Naive thymus-derived CD4-positive, alpha-beta T cell (primary cell): ENCODE measurements at regions not wholly inside any gene's neighbourhood (a gene's known extent, or its start where the extent isn't known, plus 50 kb on each side); places are given as distances from the start of the nearest gene placed in this dataset.

Experiments used
- ATAC-seq: fragments of 150-1000 bp; cut with Tn5 transposase; 2 replicates; pipeline ENCODE4 v1.10.0; 2021; ENCODE audit warnings: mild to moderate bottlenecking, moderate library complexity
- CTCF ChIA-PET: fragments of 350-600 bp; sonication (Branson Sonifier 250); formaldehyde crosslinking; loops from one replicate; lab custom pipeline; 2021; ENCODE audit warnings: antibody characterized with exemption; lab: Charles Lee
- POLR2A ChIA-PET: fragments of 350-600 bp; sonication (Branson Sonifier 250); formaldehyde crosslinking; loops from one replicate; lab custom pipeline; 2021; ENCODE audit warnings: antibody characterized with exemption, inconsistent platforms; lab: Charles Lee
- DNase-seq, 9 donors: peaks; one replicate each; pipeline versions ENCODE4 v3.0.0 to v3.0.0-alpha.2; 2020 to 2022; ENCODE audit warnings: mixed read lengths in 1 of 9
- H3K27ac ChIP-seq: one replicate; pipeline ENCODE4 v1.7.0; 2013; ENCODE audit warnings: mild to moderate bottlenecking, low read depth, low read length, moderate library complexity
- H3K27me3 ChIP-seq, 2 donors: one replicate each; pipeline ENCODE4 v1.7.0; 2013; ENCODE audit warnings: low read length in 2 of 2, mild to moderate bottlenecking in 2 of 2, moderate library complexity in 2 of 2; ENCODE audit not compliant: control insufficient read depth in 2 of 2, insufficient read depth in 2 of 2
- H3K36me3 ChIP-seq, 3 experiments: 1 replicate in 2 of 3; 2 replicates in 1 of 3; pipeline ENCODE4 v1.7.0; 2013; ENCODE audit warnings: low read length in 3 of 3, mild to moderate bottlenecking in 3 of 3, moderate library complexity in 1 of 3; ENCODE audit not compliant: insufficient read depth in 3 of 3, control insufficient read depth in 2 of 3
- H3K4me1 ChIP-seq, 2 donors: one replicate each; pipeline ENCODE4 v1.7.0; 2013; ENCODE audit warnings: low read length in 2 of 2, mild to moderate bottlenecking in 2 of 2, moderate library complexity in 1 of 2; ENCODE audit not compliant: control insufficient read depth in 2 of 2, insufficient read depth in 2 of 2
- H3K4me3 ChIP-seq: 2 replicates; pipeline ENCODE4 v1.7.0; 2013; ENCODE audit warnings: mild to moderate bottlenecking, low read length
- H3K9me3 ChIP-seq, 3 experiments: 1 replicate in 2 of 3; 2 replicates in 1 of 3; pipeline ENCODE4 v1.7.0; 2013; ENCODE audit warnings: low read length in 3 of 3; ENCODE audit not compliant: control insufficient read depth in 2 of 3
- H3K27ac Mint-ChIP-seq, 9 donors: one replicate each; pipeline ENCODE4 v1.8.0; 2020 to 2022; ENCODE audit warnings: mixed read lengths in 9 of 9, mild to moderate bottlenecking in 8 of 9, moderate library complexity in 5 of 9, inconsistent platforms in 2 of 9
- H3K27me3 Mint-ChIP-seq, 5 donors: one replicate each; pipeline ENCODE4 v1.8.0; 2021 to 2022; ENCODE audit warnings: mixed read lengths in 5 of 5, mild to moderate bottlenecking in 1 of 5
- H3K36me3 Mint-ChIP-seq, 5 donors: one replicate each; pipeline ENCODE4 v1.8.0; 2020 to 2022; ENCODE audit warnings: mixed read lengths in 5 of 5, mild to moderate bottlenecking in 3 of 5, inconsistent platforms in 1 of 5
- H3K4me1 Mint-ChIP-seq, 7 donors: one replicate each; pipeline ENCODE4 v1.8.0; 2020 to 2022; ENCODE audit warnings: mixed read lengths in 7 of 7, mild to moderate bottlenecking in 3 of 7, inconsistent platforms in 1 of 7
- H3K4me3 Mint-ChIP-seq, 10 donors: one replicate each; pipeline ENCODE4 v1.8.0; 2020 to 2022; ENCODE audit warnings: mild to moderate bottlenecking in 10 of 10, mixed read lengths in 10 of 10, moderate library complexity in 6 of 10, inconsistent platforms in 2 of 10
- H3K9me3 Mint-ChIP-seq, 11 donors: one replicate each; pipeline ENCODE4 v1.8.0; 2020 to 2022; ENCODE audit warnings: mixed read lengths in 11 of 11, mild to moderate bottlenecking in 4 of 11, inconsistent platforms in 1 of 11, moderate library complexity in 1 of 11
- intact Hi-C, 2 donors: fragments of 100-400 bp; cut with micrococcal nuclease; formaldehyde crosslinking; loops; one replicate each; pipeline ENCODE4 v1.15.1; 2023

- DNase-seq: no peak
- ATAC-seq: no peak
- Histone ChIP-seq H3K36me3 (no peaks in the 10 kb centered on the region), H3K4me3 (no peak overlapping the region), H3K27me3 (peaks cover 5 to 12% of the 10 kb centered on the region in 2 donors), H3K27ac (no peak overlapping the region), H3K9me3 (no peaks in the 10 kb centered on the region), H3K4me1 (no peaks in the 10 kb centered on the region)
- no peaks in the 10 kb centered on the region for H3K36me3 Mint-ChIP-seq
- peaks cover 21 to 32% (median 23%) of the 10 kb centered on the region in 5 donors for H3K27me3 Mint-ChIP-seq
- intact Hi-C loops: loop anchor here in 1 of 2 donors (1.0 kb wide), 1 partner anchor 13 kb away; no protein-coding TSS in a partner anchor
- H3K27ac Mint-ChIP-seq: no peak overlapping the region
- H3K9me3 Mint-ChIP-seq: peaks cover 0 to 2% (median 0%) of the 10 kb centered on the region in 11 donors
- ChIA-PET CTCF (interaction anchor here (1.1 kb wide), 1 partner anchor 13 kb away, joined by 4 read pairs; no protein-coding TSS in a partner anchor), POLR2A (no interaction called here)
- H3K4me1 Mint-ChIP-seq: peaks cover 0 to 14% (median 5%) of the 10 kb centered on the region in 7 donors
- no peak overlapping the region for H3K4me3 Mint-ChIP-seq
These were observed 136.7 kb downstream of the SMAD6 start for GRCh38 chr15:66838671-66839239.

GRCh38 chr15:66839506-66840112, 137.6 kb downstream of the SMAD6 start:
- H3K36me3 ChIP-seq: no peaks in the 10 kb centered on the region
- no peak for DNase-seq
- peaks cover 5 to 12% of the 10 kb centered on the region in 2 donors for H3K27me3 ChIP-seq
- peaks cover 0 to 15% (median 5%) of the 10 kb centered on the region in 7 donors for H3K4me1 Mint-ChIP-seq
- no peak overlapping the region for H3K27ac Mint-ChIP-seq
- no peak for ATAC-seq
- no peaks in the 10 kb centered on the region for H3K9me3 ChIP-seq
- H3K4me3 ChIP-seq: no peak overlapping the region
- H3K4me3 Mint-ChIP-seq: no peak overlapping the region
- intact Hi-C loops: no loop called here
- POLR2A ChIA-PET: no interaction called here
- H3K27ac ChIP-seq: no peak overlapping the region
- no peaks in the 10 kb centered on the region for H3K4me1 ChIP-seq
- CTCF ChIA-PET: interaction anchor here (1.1 kb wide), 1 partner anchor 12 kb away, joined by 4 read pairs; no protein-coding TSS in a partner anchor
- H3K9me3 Mint-ChIP-seq: peaks cover 0 to 2% (median 0%) of the 10 kb centered on the region in 11 donors
- peaks cover 28 to 40% (median 31%) of the 10 kb centered on the region in 5 donors for H3K27me3 Mint-ChIP-seq
- no peaks in the 10 kb centered on the region for H3K36me3 Mint-ChIP-seq

- Histone ChIP-seq H3K9me3 (no peaks in the 10 kb centered on the region), H3K4me1 (no peaks in the 10 kb centered on the region), H3K4me3 (no peak overlapping the region), H3K27me3 (peaks cover 5 to 12% of the 10 kb centered on the region in 2 donors), H3K36me3 (no peaks in the 10 kb centered on the region), H3K27ac (no peak overlapping the region)
- CTCF ChIA-PET: no interaction called here
- no peak for DNase-seq
- Mint-ChIP-seq H3K4me3 (peak overlapping the region in 3 of 10 donors; percentile 30 to 71 (median 49)), H3K9me3 (peaks cover 0 to 2% (median 0%) of the 10 kb centered on the region in 11 donors), H3K36me3 (no peaks in the 10 kb centered on the region), H3K27ac (no peak overlapping the region), H3K27me3 (peaks cover 36 to 49% (median 39%) of the 10 kb centered on the region in 5 donors), H3K4me1 (peaks cover 0 to 15% (median 5%) of the 10 kb centered on the region in 7 donors)
- no peak for ATAC-seq
- intact Hi-C loops: no loop called here
- POLR2A ChIA-PET: no interaction called here
These were observed 138.8 kb downstream of the SMAD6 start for GRCh38 chr15:66840615-66841390.

GRCh38 chr15:66841953-66842681, 140.1 kb downstream of the SMAD6 start:
- Histone ChIP-seq H3K27me3 (peaks cover 5 to 12% of the 10 kb centered on the region in 2 donors), H3K27ac (no peak overlapping the region), H3K4me3 (no peak overlapping the region), H3K4me1 (no peaks in the 10 kb centered on the region), H3K9me3 (no peaks in the 10 kb centered on the region), H3K36me3 (no peaks in the 10 kb centered on the region)
- ChIA-PET POLR2A (no interaction called here), CTCF (no interaction called here)
- ATAC-seq (peak; percentile 83), DNase-seq (peak in 4 of 9 donors; percentile 6 to 41 (median 19))
- peaks cover 0 to 15% (median 5%) of the 10 kb centered on the region in 7 donors for H3K4me1 Mint-ChIP-seq
- peaks cover 0 to 2% (median 0%) of the 10 kb centered on the region in 11 donors for H3K9me3 Mint-ChIP-seq
- peaks cover 38 to 54% (median 43%) of the 10 kb centered on the region in 5 donors for H3K27me3 Mint-ChIP-seq
- intact Hi-C loops: no loop called here
- peak overlapping the region in 1 of 9 donors; percentile 6 for H3K27ac Mint-ChIP-seq
- H3K36me3 Mint-ChIP-seq: no peaks in the 10 kb centered on the region
- peak overlapping the region; percentile 12 to 71 (median 48) for H3K4me3 Mint-ChIP-seq

GRCh38 chr15:66842710-66843441, 140.8 kb downstream of the SMAD6 start:
- DNase-seq (peak in 1 of 9 donors; percentile 5), ATAC-seq (peak; percentile 66)
- H3K4me3 Mint-ChIP-seq: peak overlapping the region; percentile 41 to 77 (median 63)
- H3K36me3 ChIP-seq: no peaks in the 10 kb centered on the region
- H3K27me3 Mint-ChIP-seq: peaks cover 39 to 54% (median 43%) of the 10 kb centered on the region in 5 donors
- peaks cover 0 to 15% (median 5%) of the 10 kb centered on the region in 7 donors for H3K4me1 Mint-ChIP-seq
- H3K27ac Mint-ChIP-seq: no peak overlapping the region
- H3K4me3 ChIP-seq: no peak overlapping the region
- intact Hi-C loops: no loop called here
- ChIA-PET CTCF (no interaction called here), POLR2A (no interaction called here)
- no peaks in the 10 kb centered on the region for H3K9me3 ChIP-seq
- H3K36me3 Mint-ChIP-seq: no peaks in the 10 kb centered on the region
- peaks cover 0 to 2% (median 0%) of the 10 kb centered on the region in 11 donors for H3K9me3 Mint-ChIP-seq
- H3K27me3 ChIP-seq: peaks cover 5 to 12% of the 10 kb centered on the region in 2 donors
- no peak overlapping the region for H3K27ac ChIP-seq
- H3K4me1 ChIP-seq: no peaks in the 10 kb centered on the region
